ENCODE measurements at regions not wholly inside any gene's neighbourhood (a gene's known extent, or its start where the extent isn't known, plus 50 kb on each side); places are given as distances from the start of the nearest gene placed in this dataset.

- no peak overlapping the region for H3K27ac ChIP-seq (ENCODE audit: low read depth in 1 of 2, low read length in 2 of 2)
- Mint-ChIP-seq H3K4me3 (no peak overlapping the region), H3K27me3 (no peaks in the 10 kb centered on the region), H3K36me3 (ENCODE audit: low read depth) (no peaks in the 10 kb centered on the region), H3K4me1 (ENCODE audit: low read depth) (no peaks in the 10 kb centered on the region), H3K27ac (no peak overlapping the region), H3K9me3 (no peaks in the 10 kb centered on the region)
- ATAC-seq (ENCODE audit: poor library complexity): no peak
- H3K27me3 ChIP-seq (ENCODE audit: control insufficient read depth in 1 of 2, insufficient read depth in 2 of 2, low read length in 2 of 2): no peaks in the 10 kb centered on the region
- intact Hi-C loops (cut with DNase I, micrococcal nuclease): no loop called here
- no peak for DNase-seq
- ChIA-PET CTCF (no interaction called here), POLR2A (no interaction called here)
- no peaks in the 10 kb centered on the region for H3K4me1 ChIP-seq (ENCODE audit: insufficient read depth, low read length)
- H3K9me3 ChIP-seq (ENCODE audit: control insufficient read depth in 1 of 2, insufficient read depth in 1 of 2, low read length in 2 of 2): no peaks in the 10 kb centered on the region
- H3K36me3 ChIP-seq (ENCODE audit: insufficient read depth, low read length): no peaks in the 10 kb centered on the region
- TF ChIP-seq CTCF (IDR thresholded peaks at IDR 0.05): no peak
- no peak overlapping the region for H3K4me3 ChIP-seq (ENCODE audit: low read length)
These were observed 92.5 kb upstream of the CPEB4 start for GRCh38 chr5:173795601-173796000.

GRCh38 chr5:173796721-173797495 is 91.2 kb upstream of the CPEB4 start:
- Mint-ChIP-seq H3K4me1 (ENCODE audit: low read depth) (no peaks in the 10 kb centered on the region), H3K36me3 (ENCODE audit: low read depth) (no peaks in the 10 kb centered on the region), H3K27ac (no peak overlapping the region), H3K27me3 (no peaks in the 10 kb centered on the region), H3K4me3 (no peak overlapping the region), H3K9me3 (no peaks in the 10 kb centered on the region)
- TF ChIP-seq CTCF (IDR thresholded peaks at IDR 0.05): no peak
- no peaks in the 10 kb centered on the region for H3K9me3 ChIP-seq (ENCODE audit: control insufficient read depth in 1 of 2, insufficient read depth in 1 of 2, low read length in 2 of 2)
- H3K4me3 ChIP-seq (ENCODE audit: low read length): no peak overlapping the region
- DNase-seq (no peak), ATAC-seq (ENCODE audit: poor library complexity) (no peak)
- no peaks in the 10 kb centered on the region for H3K27me3 ChIP-seq (ENCODE audit: control insufficient read depth in 1 of 2, insufficient read depth in 2 of 2, low read length in 2 of 2)
- CTCF ChIA-PET: interaction anchor here (0.5 kb wide), 1 partner anchor 982 kb away, joined by 3 read pairs; no protein-coding TSS in a partner anchor
- intact Hi-C loops (cut with DNase I, micrococcal nuclease): no loop called here
- no peak overlapping the region for H3K27ac ChIP-seq (ENCODE audit: low read depth in 1 of 2, low read length in 2 of 2)
- no peaks in the 10 kb centered on the region for H3K36me3 ChIP-seq (ENCODE audit: insufficient read depth, low read length)
- H3K4me1 ChIP-seq (ENCODE audit: insufficient read depth, low read length): no peaks in the 10 kb centered on the region
- POLR2A ChIA-PET: no interaction called here

GRCh38 chr5:173798127-173798810 is 89.9 kb upstream of the CPEB4 start:
- Mint-ChIP-seq H3K36me3 (ENCODE audit: low read depth) (no peaks in the 10 kb centered on the region), H3K9me3 (no peaks in the 10 kb centered on the region), H3K27ac (no peak overlapping the region), H3K4me3 (no peak overlapping the region), H3K27me3 (no peaks in the 10 kb centered on the region), H3K4me1 (ENCODE audit: low read depth) (no peaks in the 10 kb centered on the region)
- no peaks in the 10 kb centered on the region for H3K27me3 ChIP-seq (ENCODE audit: control insufficient read depth in 1 of 2, insufficient read depth in 2 of 2, low read length in 2 of 2)
- ChIA-PET CTCF (no interaction called here), POLR2A (no interaction called here)
- H3K4me3 ChIP-seq (ENCODE audit: low read length): no peak overlapping the region
- no peak overlapping the region for H3K27ac ChIP-seq (ENCODE audit: low read depth in 1 of 2, low read length in 2 of 2)
- no peaks in the 10 kb centered on the region for H3K4me1 ChIP-seq (ENCODE audit: insufficient read depth, low read length)
- no peak for TF ChIP-seq CTCF (IDR thresholded peaks at IDR 0.05)
- H3K36me3 ChIP-seq (ENCODE audit: insufficient read depth, low read length): no peaks in the 10 kb centered on the region
- no peak for DNase-seq
- no peak for ATAC-seq (ENCODE audit: poor library complexity)
- intact Hi-C loops (cut with DNase I, micrococcal nuclease): no loop called here
- H3K9me3 ChIP-seq (ENCODE audit: control insufficient read depth in 1 of 2, insufficient read depth in 1 of 2, low read length in 2 of 2): no peaks in the 10 kb centered on the region

Data from CD4-positive, alpha-beta T cell (primary cell).